Trophoblast cell (in vitro differentiated cells and primary cell): ENCODE measurements at regions not wholly inside any gene's neighbourhood (a gene's known extent, or its start where the extent isn't known, plus 50 kb on each side); places are given as distances from the start of the nearest gene placed in this dataset.

ENCODE experiments used
- DNase-seq, 2 donors: peaks; one replicate each; pipeline ENCODE4 v3.0.0-alpha.2; 2016
- H2AFZ ChIP-seq: 2 replicates; pipeline ENCODE4 v1.6.1; 2013; ENCODE audit warnings: low read length, moderate library complexity, mild to moderate bottlenecking; ENCODE audit not compliant: insufficient read depth, poor library complexity
- H2AK5ac ChIP-seq: 2 replicates; pipeline ENCODE4 v1.6.1; 2013; ENCODE audit warnings: mild to moderate bottlenecking, low read length
- H2BK120ac ChIP-seq: 2 replicates; pipeline ENCODE4 v1.6.1; 2013; ENCODE audit warnings: low read length, mild to moderate bottlenecking, moderate library complexity; ENCODE audit not compliant: insufficient read depth, poor library complexity
- H2BK12ac ChIP-seq: 2 replicates; pipeline ENCODE4 v1.6.1; 2013; ENCODE audit warnings: mild to moderate bottlenecking, low read length, moderate library complexity
- H2BK5ac ChIP-seq: 2 replicates; pipeline ENCODE4 v1.6.1; 2013; ENCODE audit warnings: low read length, low read depth, moderate library complexity, mild to moderate bottlenecking; ENCODE audit not compliant: poor library complexity
- H3K14ac ChIP-seq: 2 replicates; pipeline ENCODE4 v1.6.1; 2013; ENCODE audit warnings: mild to moderate bottlenecking, low read length
- H3K18ac ChIP-seq: 2 replicates; pipeline ENCODE4 v1.6.1; 2013; ENCODE audit warnings: mild to moderate bottlenecking, low read length
- H3K23ac ChIP-seq: 2 replicates; pipeline ENCODE4 v1.6.1; 2013; ENCODE audit warnings: low read length
- H3K27ac ChIP-seq: 2 replicates; pipeline ENCODE4 v1.5.1; 2013; ENCODE audit warnings: low read depth, mild to moderate bottlenecking, inconsistent platforms, low read length, moderate library complexity
- H3K27me3 ChIP-seq: 2 replicates; pipeline ENCODE4 v1.6.1; 2013; ENCODE audit warnings: inconsistent platforms, mild to moderate bottlenecking, low read length, moderate library complexity; ENCODE audit not compliant: insufficient read depth
- H3K36me3 ChIP-seq, 2 experiments: 1 replicate in 1 of 2; 2 replicates in 1 of 2; pipeline ENCODE4 v1.6.1; 2013; ENCODE audit warnings: low read length in 2 of 2, mild to moderate bottlenecking in 2 of 2, moderate library complexity in 1 of 2; ENCODE audit not compliant: insufficient read depth in 2 of 2, control insufficient read depth in 1 of 2
- H3K4ac ChIP-seq: 2 replicates; pipeline ENCODE4 v1.6.1; 2013; ENCODE audit warnings: low read depth, mild to moderate bottlenecking, low read length, moderate library complexity
- H3K4me1 ChIP-seq, 2 experiments: 1 replicate in 1 of 2; 2 replicates in 1 of 2; pipeline ENCODE4 v1.6.1; 2013; ENCODE audit warnings: low read length in 2 of 2, mild to moderate bottlenecking in 2 of 2, moderate library complexity in 1 of 2; ENCODE audit not compliant: insufficient read depth in 2 of 2, control insufficient read depth in 1 of 2
- H3K4me2 ChIP-seq: 2 replicates; pipeline ENCODE4 v1.6.1; 2013; ENCODE audit warnings: inconsistent platforms, mild to moderate bottlenecking, low read length, moderate library complexity
- H3K4me3 ChIP-seq: 2 replicates; pipeline ENCODE4 v1.5.1; 2013; ENCODE audit warnings: mild to moderate bottlenecking, low read depth, low read length, inconsistent platforms
- H3K79me1 ChIP-seq: one replicate; pipeline ENCODE4 v1.6.1; 2013; ENCODE audit warnings: low read length
- H3K79me2 ChIP-seq: 2 replicates; pipeline ENCODE4 v1.6.1; 2013; ENCODE audit warnings: low read length, mild to moderate bottlenecking; ENCODE audit not compliant: control insufficient read depth, insufficient read depth, poor library complexity
- H3K9ac ChIP-seq: 2 replicates; pipeline ENCODE4 v1.6.1; 2013; ENCODE audit warnings: mild to moderate bottlenecking, low read length
- H3K9me3 ChIP-seq: 2 replicates; pipeline ENCODE4 v1.6.1; 2013; ENCODE audit warnings: low read depth, mild to moderate bottlenecking, control low read depth, inconsistent platforms, low read length; ENCODE audit not compliant: insufficient read depth
- H4K12ac ChIP-seq: 2 replicates; pipeline ENCODE4 v1.6.1; 2013; ENCODE audit warnings: low read depth, mild to moderate bottlenecking, low read length, moderate library complexity
- H4K8ac ChIP-seq: 2 replicates; pipeline ENCODE4 v1.6.1; 2013; ENCODE audit warnings: low read depth, mild to moderate bottlenecking, low read length, moderate library complexity
- H4K91ac ChIP-seq: one replicate; pipeline ENCODE4 v1.6.1; 2013; ENCODE audit warnings: low read depth, mild to moderate bottlenecking, low read length, moderate library complexity
- WGBS: extraction: QIAGEN DNeasy Blood & Tissue Kit; methylation state at CpG from one replicate; pipeline ENCODE4 v1.1.7; 2013; ENCODE audit warnings: missing lambda C conversion rate; ENCODE audit not compliant: insufficient read length, insufficient coverage; ENCODE audit errors: extremely low coverage; 5-methylcytosine and 5-hydroxymethylcytosine counted together

DNA sequence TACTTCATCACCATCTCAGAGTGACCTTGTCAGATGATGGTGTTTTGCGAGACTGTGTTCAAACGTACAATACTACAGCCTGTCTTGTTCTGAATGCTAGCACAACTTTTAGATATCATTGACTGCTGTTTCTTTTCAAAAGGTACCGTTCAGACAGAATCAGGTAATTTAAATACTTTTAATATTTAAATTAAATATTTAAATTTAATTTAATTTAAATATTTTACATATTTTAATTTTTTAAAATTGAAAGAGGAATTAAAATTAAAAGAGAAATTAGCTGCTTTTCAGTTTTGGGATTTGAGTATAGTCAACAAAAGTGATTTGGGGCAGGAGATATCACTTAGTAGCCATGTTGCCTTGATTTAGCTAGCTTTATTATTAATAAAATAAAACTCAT is 642.1 kb upstream of the CCDC179 start:
- Histone ChIP-seq H2BK120ac (no peak overlapping the region), H3K27ac (no peak overlapping the region), H4K91ac (no peak overlapping the region), H3K9me3 (no peaks in the 10 kb centered on the region), H3K27me3 (no peaks in the 10 kb centered on the region), H3K4me2 (no peak overlapping the region), H3K23ac (no peak overlapping the region), H3K14ac (no peak overlapping the region), H3K18ac (no peak overlapping the region), H3K79me1 (no peaks in the 10 kb centered on the region), H3K36me3 (no peaks in the 10 kb centered on the region), H3K79me2 (no peaks in the 10 kb centered on the region), H2AFZ (no peak overlapping the region), H3K9ac (no peak overlapping the region), H4K8ac (no peak overlapping the region), H3K4me1 (no peaks in the 10 kb centered on the region), H3K4me3 (no peak overlapping the region), H2AK5ac (no peak overlapping the region), H3K4ac (no peak overlapping the region), H2BK12ac (no peak overlapping the region), H4K12ac (no peak overlapping the region), H2BK5ac (no peak overlapping the region)
- whole genome bisulfite sequencing = no CpG with 5 or more reads among the region's 3 CpGs
- DNase-seq = no peak

DNA sequence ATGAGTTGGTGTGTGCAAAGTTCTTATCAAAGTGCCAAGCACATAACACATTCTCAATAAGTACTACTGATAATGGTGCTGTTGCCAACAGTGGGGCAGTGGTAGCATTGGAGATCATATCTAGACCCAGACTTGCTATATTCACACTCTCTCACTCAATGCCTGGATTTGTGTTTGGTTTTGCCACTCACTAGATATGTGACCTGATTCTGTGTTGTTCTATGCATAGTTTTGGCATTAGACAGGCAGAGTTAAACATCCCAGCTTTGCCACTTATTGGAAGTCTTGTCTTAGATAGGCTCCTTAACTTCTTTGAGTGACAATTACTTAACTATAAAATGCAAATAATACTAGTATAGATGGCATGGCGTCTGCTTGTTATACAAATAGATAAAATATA is 642.6 kb upstream of the CCDC179 start:
- no peak overlapping the region for H2BK12ac ChIP-seq
- H3K79me2 ChIP-seq = no peaks in the 10 kb centered on the region
- H3K4me1 ChIP-seq = no peaks in the 10 kb centered on the region
- H2AK5ac ChIP-seq = no peak overlapping the region
- no peak overlapping the region for H3K4me2 ChIP-seq
- H3K36me3 ChIP-seq = no peaks in the 10 kb centered on the region
- H3K79me1 ChIP-seq = no peaks in the 10 kb centered on the region
- H3K18ac ChIP-seq = no peak overlapping the region
- H2AFZ ChIP-seq = no peak overlapping the region
- WGBS = no CpG with 5 or more reads among the region's 1 CpG
- H4K12ac ChIP-seq = no peak overlapping the region
- H3K27ac ChIP-seq = no peak overlapping the region
- no peak overlapping the region for H4K8ac ChIP-seq
- H4K91ac ChIP-seq = no peak overlapping the region
- no peak overlapping the region for H2BK120ac ChIP-seq
- H3K9ac ChIP-seq = no peak overlapping the region
- no peak overlapping the region for H3K4me3 ChIP-seq
- H3K4ac ChIP-seq = no peak overlapping the region
- no peak overlapping the region for H3K14ac ChIP-seq
- no peak overlapping the region for H3K23ac ChIP-seq
- H2BK5ac ChIP-seq = no peak overlapping the region
- no peaks in the 10 kb centered on the region for H3K27me3 ChIP-seq
- no peak for DNase-seq
- no peaks in the 10 kb centered on the region for H3K9me3 ChIP-seq

DNA sequence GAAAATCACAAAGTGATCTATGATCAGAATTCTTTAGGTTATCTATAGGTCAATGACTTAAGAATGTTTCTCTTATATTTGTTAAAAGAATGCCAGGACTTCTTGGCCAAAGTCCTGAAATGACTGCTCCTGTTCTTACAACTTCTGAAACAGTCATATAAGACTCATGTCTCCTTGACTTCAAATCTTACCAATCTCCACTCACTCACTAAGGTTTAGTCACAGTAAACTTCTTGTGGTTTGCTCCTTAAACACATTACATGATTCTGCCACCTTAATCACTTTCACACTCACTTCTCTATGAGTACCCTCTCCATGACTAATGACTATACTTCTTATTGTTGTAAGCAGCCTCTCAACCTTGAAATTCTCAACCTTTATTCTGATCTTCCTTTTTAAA is 648.7 kb upstream of the CCDC179 start:
- no peaks in the 10 kb centered on the region for H3K4me1 ChIP-seq
- H3K4me3 ChIP-seq = no peak overlapping the region
- H3K4me2 ChIP-seq = no peak overlapping the region
- no peaks in the 10 kb centered on the region for H3K36me3 ChIP-seq
- no peak for DNase-seq
- H4K91ac ChIP-seq = no peak overlapping the region
- H2AFZ ChIP-seq = no peak overlapping the region
- H3K9me3 ChIP-seq = no peaks in the 10 kb centered on the region
- no peak overlapping the region for H3K23ac ChIP-seq
- H3K14ac ChIP-seq = no peak overlapping the region
- no peak overlapping the region for H3K4ac ChIP-seq
- no peak overlapping the region for H2BK120ac ChIP-seq
- H3K79me2 ChIP-seq = no peaks in the 10 kb centered on the region
- no peak overlapping the region for H4K8ac ChIP-seq
- H3K27ac ChIP-seq = no peak overlapping the region
- H2BK12ac ChIP-seq = no peak overlapping the region
- H3K79me1 ChIP-seq = no peaks in the 10 kb centered on the region
- H2AK5ac ChIP-seq = no peak overlapping the region
- H3K18ac ChIP-seq = no peak overlapping the region
- no peak overlapping the region for H4K12ac ChIP-seq
- H2BK5ac ChIP-seq = no peak overlapping the region
- no peak overlapping the region for H3K9ac ChIP-seq
- no peaks in the 10 kb centered on the region for H3K27me3 ChIP-seq

- Histone ChIP-seq H3K36me3 (no peaks in the 10 kb centered on the region), H3K79me2 (no peaks in the 10 kb centered on the region), H2AFZ (no peak overlapping the region), H3K18ac (no peak overlapping the region), H4K8ac (no peak overlapping the region), H3K27ac (no peak overlapping the region), H3K79me1 (no peaks in the 10 kb centered on the region), H2BK120ac (no peak overlapping the region), H4K91ac (no peak overlapping the region), H3K14ac (no peak overlapping the region), H3K9ac (no peak overlapping the region), H3K9me3 (no peaks in the 10 kb centered on the region), H4K12ac (no peak overlapping the region), H2BK12ac (no peak overlapping the region), H2AK5ac (no peak overlapping the region), H3K4me2 (no peak overlapping the region), H3K4me1 (no peaks in the 10 kb centered on the region), H3K27me3 (no peaks in the 10 kb centered on the region), H3K4ac (no peak overlapping the region), H3K23ac (no peak overlapping the region), H2BK5ac (no peak overlapping the region), H3K4me3 (no peak overlapping the region)
- no CpG with 5 or more reads among the region's 2 CpGs for WGBS
- DNase-seq = no peak
Observed at GRCh38 chr11:23509821-23510220, 649.5 kb upstream of the CCDC179 start.

- Histone ChIP-seq H3K79me2 (no peaks in the 10 kb centered on the region), H3K79me1 (no peaks in the 10 kb centered on the region), H3K23ac (no peak overlapping the region), H3K14ac (no peak overlapping the region), H3K4ac (no peak overlapping the region), H3K9me3 (peaks cover 3% of the 10 kb centered on the region), H2BK120ac (no peak overlapping the region), H3K4me2 (no peak overlapping the region), H2BK12ac (no peak overlapping the region), H4K91ac (no peak overlapping the region), H3K27me3 (no peaks in the 10 kb centered on the region), H3K18ac (no peak overlapping the region), H3K27ac (no peak overlapping the region), H2AFZ (no peak overlapping the region), H3K4me1 (no peaks in the 10 kb centered on the region), H3K36me3 (no peaks in the 10 kb centered on the region), H4K12ac (no peak overlapping the region), H3K4me3 (no peak overlapping the region), H4K8ac (no peak overlapping the region), H3K9ac (no peak overlapping the region), H2AK5ac (no peak overlapping the region), H2BK5ac (no peak overlapping the region)
- no CpG with 5 or more reads among the region's 2 CpGs for WGBS
- no peak for DNase-seq
Observed at GRCh38 chr11:23519194-23519593, 658.9 kb upstream of the CCDC179 start.
